ENCODE measurements at regions not wholly inside any gene's neighbourhood (a gene's known extent, or its start where the extent isn't known, plus 50 kb on each side); places are given as distances from the start of the nearest gene placed in this dataset.

DNA sequence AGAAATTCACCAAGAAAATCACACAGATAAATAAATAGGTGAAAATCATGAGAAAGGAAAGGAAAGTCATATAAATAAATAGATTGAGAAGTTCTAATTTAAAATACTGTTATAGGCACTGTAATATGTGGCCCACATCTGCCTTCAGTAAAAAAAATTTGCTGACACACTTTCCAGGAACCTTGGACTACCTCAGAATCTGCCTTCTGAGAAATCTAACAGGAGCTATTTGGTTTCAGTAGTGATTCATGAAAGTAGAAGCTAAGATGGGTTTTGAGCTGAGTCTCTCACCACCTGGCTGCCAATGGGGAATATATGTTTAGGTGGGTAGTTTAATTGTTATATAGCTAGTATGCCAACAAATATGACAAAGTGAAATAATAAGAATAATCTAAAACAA, 810.0 kb downstream of the RAB28 start:
- TF ChIP-seq, protein P1, sequence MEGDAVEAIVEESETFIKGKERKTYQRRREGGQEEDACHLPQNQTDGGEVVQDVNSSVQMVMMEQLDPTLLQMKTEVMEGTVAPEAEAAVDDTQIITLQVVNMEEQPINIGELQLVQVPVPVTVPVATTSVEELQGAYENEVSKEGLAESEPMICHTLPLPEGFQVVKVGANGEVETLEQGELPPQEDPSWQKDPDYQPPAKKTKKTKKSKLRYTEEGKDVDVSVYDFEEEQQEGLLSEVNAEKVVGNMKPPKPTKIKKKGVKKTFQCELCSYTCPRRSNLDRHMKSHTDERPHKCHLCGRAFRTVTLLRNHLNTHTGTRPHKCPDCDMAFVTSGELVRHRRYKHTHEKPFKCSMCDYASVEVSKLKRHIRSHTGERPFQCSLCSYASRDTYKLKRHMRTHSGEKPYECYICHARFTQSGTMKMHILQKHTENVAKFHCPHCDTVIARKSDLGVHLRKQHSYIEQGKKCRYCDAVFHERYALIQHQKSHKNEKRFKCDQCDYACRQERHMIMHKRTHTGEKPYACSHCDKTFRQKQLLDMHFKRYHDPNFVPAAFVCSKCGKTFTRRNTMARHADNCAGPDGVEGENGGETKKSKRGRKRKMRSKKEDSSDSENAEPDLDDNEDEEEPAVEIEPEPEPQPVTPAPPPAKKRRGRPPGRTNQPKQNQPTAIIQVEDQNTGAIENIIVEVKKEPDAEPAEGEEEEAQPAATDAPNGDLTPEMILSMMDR (IDR thresholded peaks at IDR 0.05): no peak
- TF ChIP-seq POLR2A (IDR thresholded peaks at IDR 0.05): no peak

Measured in heart left ventricle (tissue), 13 donors.